Spinal cord (tissue), 9 donors: ENCODE measurements at regions not wholly inside any gene's neighbourhood (a gene's known extent, or its start where the extent isn't known, plus 50 kb on each side); places are given as distances from the start of the nearest gene placed in this dataset.

Experiments
- DNase-seq, 6 donors: peaks; one replicate each; pipeline versions ENCODE4 v3.0.0 to v3.0.0-alpha.2; 2013 to 2015; ENCODE audit warnings: low spot score in 6 of 6, low read depth in 4 of 6
- H3K27ac ChIP-seq: one replicate; pipeline ENCODE4 v1.5.1; 2013; ENCODE audit warnings: low read depth, low read length, control low read depth
- H3K27me3 ChIP-seq: one replicate; pipeline ENCODE4 v1.6.1; 2013; ENCODE audit warnings: low read length; ENCODE audit not compliant: control insufficient read depth, insufficient read depth
- H3K36me3 ChIP-seq: one replicate; pipeline ENCODE4 v1.6.1; 2013; ENCODE audit warnings: low read length; ENCODE audit not compliant: control insufficient read depth, insufficient read depth
- H3K4me1 ChIP-seq: one replicate; pipeline ENCODE4 v1.6.1; 2013; ENCODE audit warnings: low read length; ENCODE audit not compliant: control insufficient read depth, insufficient read depth
- H3K4me3 ChIP-seq: one replicate; pipeline ENCODE4 v1.5.1; 2013; ENCODE audit warnings: low read depth, low read length, control low read depth
- H3K9me3 ChIP-seq: one replicate; pipeline ENCODE4 v1.6.1; 2013; ENCODE audit warnings: low read length; ENCODE audit not compliant: control insufficient read depth, insufficient read depth
- WGBS: methylation state at CpG from one replicate; pipeline ENCODE4 v1.1.5; 2013; ENCODE audit warnings: missing lambda C conversion rate; ENCODE audit not compliant: insufficient coverage; 5-methylcytosine and 5-hydroxymethylcytosine counted together
- donor health status: healthy.

GRCh38 chrX:36626898-36627297 is 381.3 kb upstream of the FAM47C start:
- WGBS: no CpG with 5 or more reads among the region's 2 CpGs

GRCh38 chrX:36640232-36640631 is 367.9 kb upstream of the FAM47C start:
- H3K27me3 ChIP-seq: no peaks in the 10 kb centered on the region
- no peaks in the 10 kb centered on the region for H3K9me3 ChIP-seq
- no peak overlapping the region for H3K27ac ChIP-seq
- 95% methylated on average over 2 of the region's 4 CpGs for WGBS
- no peaks in the 10 kb centered on the region for H3K36me3 ChIP-seq
- no peak overlapping the region for H3K4me3 ChIP-seq
- DNase-seq: no peak
- no peaks in the 10 kb centered on the region for H3K4me1 ChIP-seq

More at GRCh38 chrX:36626898-36627297, 381.3 kb upstream of the FAM47C start:
- no peaks in the 10 kb centered on the region for H3K4me1 ChIP-seq
- no peaks in the 10 kb centered on the region for H3K9me3 ChIP-seq
- no peak overlapping the region for H3K4me3 ChIP-seq
- no peaks in the 10 kb centered on the region for H3K27me3 ChIP-seq
- no peak overlapping the region for H3K27ac ChIP-seq
- no peak for DNase-seq
- H3K36me3 ChIP-seq: no peaks in the 10 kb centered on the region

- Histone ChIP-seq H3K27me3 (no peaks in the 10 kb centered on the region), H3K4me1 (no peaks in the 10 kb centered on the region), H3K27ac (no peak overlapping the region), H3K4me3 (no peak overlapping the region), H3K36me3 (no peaks in the 10 kb centered on the region), H3K9me3 (no peaks in the 10 kb centered on the region)
- WGBS: no CpG with 5 or more reads among the region's 3 CpGs
- DNase-seq: no peak
Measured at GRCh38 chrX:36642052-36642451, 366.1 kb upstream of the FAM47C start.

- WGBS: no CpG with 5 or more reads among the region's 3 CpGs
- Histone ChIP-seq H3K27me3 (no peaks in the 10 kb centered on the region), H3K9me3 (no peaks in the 10 kb centered on the region), H3K4me1 (no peaks in the 10 kb centered on the region), H3K36me3 (no peaks in the 10 kb centered on the region), H3K27ac (no peak overlapping the region), H3K4me3 (no peak overlapping the region)
- no peak for DNase-seq
Measured at GRCh38 chrX:36650622-36651021, 357.5 kb upstream of the FAM47C start.

GRCh38 chrX:36683507-36683906 is 324.7 kb upstream of the FAM47C start:
- Histone ChIP-seq H3K4me1 (no peaks in the 10 kb centered on the region), H3K9me3 (no peaks in the 10 kb centered on the region), H3K27ac (no peak overlapping the region), H3K4me3 (no peak overlapping the region), H3K27me3 (peaks cover 2% of the 10 kb centered on the region), H3K36me3 (no peaks in the 10 kb centered on the region)
- DNase-seq: no peak
- WGBS: no CpG with 5 or more reads among the region's 1 CpG

GRCh38 chrX:36684053-36684452 is 324.1 kb upstream of the FAM47C start:
- Histone ChIP-seq H3K4me1 (no peaks in the 10 kb centered on the region), H3K27ac (no peak overlapping the region), H3K9me3 (no peaks in the 10 kb centered on the region), H3K36me3 (no peaks in the 10 kb centered on the region), H3K4me3 (no peak overlapping the region), H3K27me3 (peaks cover 2% of the 10 kb centered on the region)
- no peak for DNase-seq

GRCh38 chrX:36721990-36722389 is 286.2 kb upstream of the FAM47C start:
- 76% methylated on average over 3 of the region's 3 CpGs for WGBS
- Histone ChIP-seq H3K36me3 (no peaks in the 10 kb centered on the region), H3K4me3 (no peak overlapping the region), H3K9me3 (no peaks in the 10 kb centered on the region), H3K27ac (no peak overlapping the region), H3K27me3 (no peaks in the 10 kb centered on the region), H3K4me1 (peaks cover 4% of the 10 kb centered on the region)
- DNase-seq: no peak

GRCh38 chrX:36753602-36754001 is 254.6 kb upstream of the FAM47C start:
- H3K27me3 ChIP-seq: peaks cover 2% of the 10 kb centered on the region
- H3K4me3 ChIP-seq: no peak overlapping the region
- H3K36me3 ChIP-seq: no peaks in the 10 kb centered on the region
- DNase-seq: no peak
- no peak overlapping the region for H3K27ac ChIP-seq
- 76% methylated on average over 2 of the region's 2 CpGs for WGBS
- no peaks in the 10 kb centered on the region for H3K9me3 ChIP-seq
- H3K4me1 ChIP-seq: no peaks in the 10 kb centered on the region

- Histone ChIP-seq H3K27ac (no peak overlapping the region), H3K4me1 (no peaks in the 10 kb centered on the region), H3K36me3 (no peaks in the 10 kb centered on the region), H3K9me3 (no peaks in the 10 kb centered on the region), H3K4me3 (no peak overlapping the region), H3K27me3 (peaks cover 2% of the 10 kb centered on the region)
- 63% methylated on average over 1 of the region's 2 CpGs for WGBS
- no peak for DNase-seq
Measured at GRCh38 chrX:36787752-36788151, 220.4 kb upstream of the FAM47C start.

GRCh38 chrX:36803151-36803550 is 205.0 kb upstream of the FAM47C start:
- no peak for DNase-seq
- H3K27me3 ChIP-seq: no peaks in the 10 kb centered on the region
- H3K4me1 ChIP-seq: no peaks in the 10 kb centered on the region
- no peaks in the 10 kb centered on the region for H3K36me3 ChIP-seq
- no peak overlapping the region for H3K27ac ChIP-seq
- H3K4me3 ChIP-seq: no peak overlapping the region
- WGBS: 66% methylated on average over 3 of the region's 4 CpGs
- no peaks in the 10 kb centered on the region for H3K9me3 ChIP-seq
